GM18498 (cell line): ENCODE measurements at regions not wholly inside any gene's neighbourhood (a gene's known extent, or its start where the extent isn't known, plus 50 kb on each side); places are given as distances from the start of the nearest gene placed in this dataset.
"Not testable (repeated sequence)": the region's sequence is repeated elsewhere in the genome, so short reads cannot be mapped to it uniquely, and the experiment has no call there.

Source experiments
- ATAC-seq: cut with Tn5 transposase; IDR thresholded peaks from one replicate; pipeline ENCODE4 v1.9.1; 2021; ENCODE audit warnings: mild to moderate bottlenecking, moderate library complexity; ENCODE audit not compliant: unreplicated experiment

- no peak for ATAC-seq
These were observed 261.7 kb upstream of the GNPDA2 start for GRCh38 chr4:44988011-44988410.

GRCh38 chr4:44985938-44986337, 259.6 kb upstream of the GNPDA2 start:
- ATAC-seq: no peak

- no peak for ATAC-seq
These were observed 258.8 kb upstream of the GNPDA2 start for GRCh38 chr4:44985152-44985551.

DNA sequence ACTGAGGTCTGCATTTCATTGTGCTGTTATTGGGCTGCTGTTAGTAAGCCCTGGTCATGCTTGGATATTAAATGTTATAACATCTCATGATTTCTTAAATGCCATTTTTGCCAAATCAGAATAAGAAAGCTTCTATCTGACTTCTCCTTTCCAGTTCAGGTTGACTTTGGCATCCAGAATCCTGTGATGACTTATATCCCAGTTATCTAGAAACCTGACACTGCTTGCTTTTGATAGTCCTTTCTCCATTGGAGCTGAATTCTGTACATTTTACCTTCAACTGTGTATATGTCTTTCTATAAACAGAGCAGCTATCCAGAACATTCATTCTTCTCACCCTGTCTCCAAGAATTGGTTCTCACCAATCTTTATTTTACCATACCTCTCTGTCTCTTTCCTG, 257.7 kb upstream of the GNPDA2 start:
- ATAC-seq: no peak

DNA sequence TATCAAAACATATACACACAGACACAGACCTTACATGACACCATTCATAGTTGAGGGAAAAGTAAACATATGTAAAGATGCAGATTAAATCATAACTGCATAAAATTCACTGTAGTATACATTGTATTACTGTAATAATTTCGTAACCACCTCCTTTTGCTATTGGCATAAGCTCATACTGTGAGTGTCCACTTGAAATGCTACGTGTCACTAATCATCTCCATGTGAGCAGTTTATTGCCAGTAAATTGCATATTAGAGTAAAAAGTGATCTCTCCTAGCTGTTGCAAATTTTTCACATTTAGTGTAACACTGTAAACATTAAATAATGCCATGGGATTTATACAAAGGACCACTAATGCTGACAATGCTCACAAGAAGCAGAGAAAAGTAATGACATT, 256.7 kb upstream of the GNPDA2 start:
- ATAC-seq: no peak

DNA sequence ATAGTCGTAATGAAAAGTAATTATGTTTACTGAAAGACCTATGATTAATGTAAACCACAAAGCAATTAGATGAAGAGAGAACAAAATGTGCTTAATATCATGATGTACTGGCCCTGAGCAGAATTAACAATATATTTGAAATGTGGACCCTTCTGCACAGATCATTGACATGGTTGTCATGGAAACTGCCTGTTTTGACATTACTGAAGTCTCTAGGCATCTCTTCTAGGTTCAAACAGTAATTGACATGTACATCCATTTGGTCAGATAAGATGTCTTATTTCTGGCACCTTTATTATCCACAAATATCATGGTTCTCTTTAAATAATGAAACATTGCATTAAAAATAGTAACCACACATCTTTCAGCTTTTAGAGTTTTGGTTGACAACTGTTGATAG, 251.7 kb upstream of the GNPDA2 start:
- no peak for ATAC-seq

DNA sequence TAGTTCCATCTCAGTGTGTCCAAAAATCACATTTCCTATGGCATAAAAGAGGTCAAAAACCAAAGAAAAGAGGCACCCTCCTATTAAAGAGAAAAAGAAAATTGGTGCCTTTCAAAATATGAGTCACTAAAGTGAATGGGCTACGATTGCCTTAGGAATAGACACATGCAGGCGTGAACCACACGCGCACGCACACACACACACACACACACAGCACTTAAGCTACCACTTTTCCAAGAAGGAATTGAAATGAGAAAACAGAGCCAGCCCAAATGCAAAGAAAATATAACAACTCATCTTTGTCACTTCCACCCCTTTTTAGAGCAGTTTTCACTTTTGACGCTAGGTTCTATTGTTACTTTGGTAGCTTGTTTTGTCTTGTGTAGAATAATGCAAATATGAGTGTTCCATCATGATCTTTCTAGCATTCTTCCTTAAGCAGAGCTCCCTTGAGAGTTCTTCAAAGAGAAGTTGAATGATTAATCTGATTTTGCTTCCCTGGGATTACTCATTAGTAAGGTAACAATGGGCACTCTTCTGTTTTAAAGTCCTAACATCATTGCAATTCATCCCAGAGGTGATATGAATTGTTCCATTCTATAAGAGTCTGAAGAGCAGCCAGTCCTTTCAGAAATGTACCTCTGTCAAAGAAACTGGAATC, 239.2 kb upstream of the GNPDA2 start:
- no peak for ATAC-seq

- ATAC-seq: not testable (repeated sequence)
These were observed 237.7 kb upstream of the GNPDA2 start for GRCh38 chr4:44964086-44964485.

GRCh38 chr4:44961001-44961755, 234.8 kb upstream of the GNPDA2 start:
- ATAC-seq: no peak

- no peak for ATAC-seq
These were observed 205.4 kb upstream of the GNPDA2 start for GRCh38 chr4:44931720-44932119.

- ATAC-seq: no peak
These were observed 202.4 kb upstream of the GNPDA2 start for GRCh38 chr4:44928785-44929184.

GRCh38 chr4:44927399-44928380, 201.3 kb upstream of the GNPDA2 start:
- no peak for ATAC-seq

DNA sequence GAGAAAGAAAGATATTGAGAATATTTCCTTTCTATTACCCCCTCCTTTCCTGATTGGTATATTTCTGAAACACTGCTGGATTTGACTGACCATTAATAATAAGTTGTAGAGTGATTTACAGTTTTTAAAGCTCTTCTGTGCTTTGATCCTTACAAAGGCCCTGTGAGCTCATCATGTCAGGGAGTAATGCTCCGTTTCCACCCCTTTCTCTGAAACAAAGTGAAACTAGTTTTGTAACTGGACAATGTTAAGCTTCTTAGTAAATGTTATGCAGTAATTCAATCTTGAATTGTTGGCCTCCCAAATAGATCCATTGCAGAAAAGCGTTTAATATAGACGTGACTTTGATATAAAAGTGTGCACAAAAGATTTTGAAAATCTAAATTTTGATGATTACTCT, 190.1 kb upstream of the GNPDA2 start:
- ATAC-seq: peak; percentile 61

DNA sequence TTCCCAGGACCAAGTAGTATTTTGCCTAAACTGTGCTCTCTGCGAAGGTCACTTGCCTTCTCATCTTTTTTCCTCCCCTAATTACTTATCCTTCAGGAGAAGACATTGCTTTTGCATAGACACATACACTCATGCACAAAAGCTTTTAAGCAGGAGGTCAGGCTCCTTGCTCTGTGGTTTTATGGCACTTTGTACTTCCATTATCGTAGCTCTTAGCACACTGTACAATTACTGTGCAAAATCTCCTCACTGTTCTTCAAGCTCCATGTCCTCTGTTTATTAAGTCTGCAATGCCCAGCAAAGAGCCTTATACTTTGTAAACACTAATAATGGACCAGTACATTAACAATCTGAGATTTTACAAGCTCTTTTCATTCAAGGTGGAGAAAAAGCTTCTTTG, 188.4 kb upstream of the GNPDA2 start:
- ATAC-seq: no peak

GRCh38 chr4:44914223-44914622, 187.9 kb upstream of the GNPDA2 start:
- no peak for ATAC-seq

GRCh38 chr4:44912980-44913379, 186.6 kb upstream of the GNPDA2 start:
- ATAC-seq: no peak

DNA sequence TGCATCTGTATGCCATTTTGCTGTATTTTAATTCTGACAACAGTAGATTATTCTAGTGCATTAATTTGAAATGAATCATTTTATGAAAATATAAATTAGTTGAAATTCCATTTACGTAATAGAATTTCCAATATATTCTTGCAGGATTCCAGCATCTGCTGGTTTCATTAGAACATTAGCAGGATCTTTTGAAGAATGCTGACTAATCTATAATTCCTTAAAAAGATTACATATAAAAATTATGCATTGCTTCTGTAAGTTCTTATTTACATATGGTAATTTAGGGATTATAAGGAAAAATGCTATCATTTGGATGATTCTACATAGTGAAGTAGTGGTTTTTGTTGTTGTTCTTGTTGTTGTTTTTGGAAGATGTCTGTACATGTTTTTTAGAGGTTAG, 182.2 kb upstream of the GNPDA2 start:
- ATAC-seq: no peak

DNA sequence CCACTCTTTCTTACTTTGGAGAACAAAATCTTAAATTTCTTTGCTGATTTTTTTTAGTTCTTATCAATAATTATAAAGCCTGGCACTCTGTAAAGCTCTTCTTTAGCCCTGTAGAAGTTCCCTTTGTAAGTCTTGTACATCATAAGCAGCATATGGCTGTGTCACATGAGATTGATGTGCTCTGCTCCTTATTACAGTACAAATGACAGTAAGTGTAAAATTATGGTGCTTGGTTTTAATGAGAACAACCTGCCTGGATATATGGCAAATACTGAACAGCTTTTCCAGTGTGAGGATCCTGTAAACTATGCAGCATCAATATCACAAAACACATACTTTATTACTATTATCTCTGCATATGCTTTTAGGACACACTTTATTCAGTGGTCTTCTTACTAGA, 145.9 kb upstream of the GNPDA2 start:
- no peak for ATAC-seq

GRCh38 chr4:44871133-44871532, 144.8 kb upstream of the GNPDA2 start:
- ATAC-seq: no peak

GRCh38 chr4:44869985-44870384, 143.6 kb upstream of the GNPDA2 start:
- ATAC-seq: no peak

DNA sequence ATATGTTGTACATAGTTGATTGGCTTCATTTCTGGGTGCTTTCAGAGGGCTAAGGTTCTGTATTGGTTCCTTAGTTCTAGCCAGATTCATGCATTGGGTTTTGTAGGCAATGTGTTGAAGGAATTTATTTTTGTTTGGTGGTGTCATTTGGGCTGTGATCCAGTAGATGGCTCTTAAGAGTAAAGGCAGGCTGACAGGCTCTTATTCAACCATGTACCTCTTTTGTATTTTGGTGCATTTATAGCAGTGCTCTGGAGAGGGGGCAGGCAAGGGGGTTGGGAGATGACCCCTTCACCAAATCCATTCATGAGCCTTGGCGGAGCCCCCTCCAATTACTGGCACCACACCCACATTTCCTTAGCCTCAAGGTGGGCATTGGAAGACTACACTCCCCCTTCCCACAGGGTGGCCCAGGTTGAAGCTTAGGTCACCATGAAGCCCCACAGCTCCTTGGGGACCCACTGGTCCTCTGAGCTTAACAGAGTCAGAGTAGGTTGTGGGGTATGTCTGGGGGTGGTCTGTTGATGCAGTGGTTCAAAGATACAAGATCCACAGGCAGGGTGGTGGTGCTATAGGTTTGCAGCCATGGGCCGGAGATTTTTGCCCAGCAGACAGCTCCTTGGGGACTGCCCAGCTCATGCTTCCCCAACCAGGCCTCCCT, 143.0 kb upstream of the GNPDA2 start:
- ATAC-seq: no peak
